Mucosa of descending colon (tissue), 3 donors: ENCODE measurements at regions not wholly inside any gene's neighbourhood (a gene's known extent, or its start where the extent isn't known, plus 50 kb on each side); places are given as distances from the start of the nearest gene placed in this dataset.
A peak's percentile ranks its signal among the peaks of the same experiment; 100 is the strongest.

Source experiments
- ATAC-seq: fragments of 200-7000 bp; cut with Tn5 transposase; one replicate; pipeline ENCODE4 v1.9.1; 2020; ENCODE audit warnings: mild to moderate bottlenecking, moderate library complexity
- DNase-seq, 3 donors: peaks; one replicate each; pipeline ENCODE4 v3.0.0-alpha.2; 2020
- H3K36me3 ChIP-seq: fragments of 200-600 bp; one replicate; pipeline ENCODE4 v1.8.0; 2021; ENCODE audit warnings: low read depth, mild to moderate bottlenecking
- H3K4me1 ChIP-seq: fragments of 200-600 bp; one replicate; pipeline ENCODE4 v1.8.0; 2021; ENCODE audit warnings: low read depth, mild to moderate bottlenecking
- H3K4me3 ChIP-seq: fragments of 200-600 bp; one replicate; pipeline ENCODE4 v1.8.0; 2021; ENCODE audit warnings: mild to moderate bottlenecking
- H3K9me3 ChIP-seq: fragments of 200-600 bp; one replicate; pipeline ENCODE4 v1.8.0; 2021; ENCODE audit warnings: mild to moderate bottlenecking
- intact Hi-C, 2 donors: fragments of 100-400 bp; cut with DNase I in 1 of 2; cut with micrococcal nuclease in 1 of 2; formaldehyde crosslinking; loops; one replicate each; pipeline versions ENCODE4 v1.11.0 to v1.11.1; 2022; cut with DNase I, micrococcal nuclease
- TF ChIP-seq, protein P1 (sequence below): fragments of 200-600 bp; IDR thresholded peaks from one replicate; pipeline ENCODE4 v1.8.0; 2022; ENCODE audit warnings: antibody characterized with exemption, mild to moderate bottlenecking
- donor health status: DM: no; HTN: no; CAD: no; lungs with moderate emphysema.
- donor health status: DM: no; HTN: no; CAD: no.
- donor health status: DM: no; HTN: yes; CAD: no.

GRCh38 chr20:19924255-19924654 lies 92.9 kb upstream of the NAA20 start:
- no peak overlapping the region for H3K4me3 ChIP-seq
- no peak for DNase-seq
- intact Hi-C loops, result no loop called here
- no peak for ATAC-seq
- peaks cover 15% of the 10 kb centered on the region for H3K4me1 ChIP-seq
- no peaks in the 10 kb centered on the region for H3K36me3 ChIP-seq
- no peaks in the 10 kb centered on the region for H3K9me3 ChIP-seq
- TF ChIP-seq, protein P1, sequence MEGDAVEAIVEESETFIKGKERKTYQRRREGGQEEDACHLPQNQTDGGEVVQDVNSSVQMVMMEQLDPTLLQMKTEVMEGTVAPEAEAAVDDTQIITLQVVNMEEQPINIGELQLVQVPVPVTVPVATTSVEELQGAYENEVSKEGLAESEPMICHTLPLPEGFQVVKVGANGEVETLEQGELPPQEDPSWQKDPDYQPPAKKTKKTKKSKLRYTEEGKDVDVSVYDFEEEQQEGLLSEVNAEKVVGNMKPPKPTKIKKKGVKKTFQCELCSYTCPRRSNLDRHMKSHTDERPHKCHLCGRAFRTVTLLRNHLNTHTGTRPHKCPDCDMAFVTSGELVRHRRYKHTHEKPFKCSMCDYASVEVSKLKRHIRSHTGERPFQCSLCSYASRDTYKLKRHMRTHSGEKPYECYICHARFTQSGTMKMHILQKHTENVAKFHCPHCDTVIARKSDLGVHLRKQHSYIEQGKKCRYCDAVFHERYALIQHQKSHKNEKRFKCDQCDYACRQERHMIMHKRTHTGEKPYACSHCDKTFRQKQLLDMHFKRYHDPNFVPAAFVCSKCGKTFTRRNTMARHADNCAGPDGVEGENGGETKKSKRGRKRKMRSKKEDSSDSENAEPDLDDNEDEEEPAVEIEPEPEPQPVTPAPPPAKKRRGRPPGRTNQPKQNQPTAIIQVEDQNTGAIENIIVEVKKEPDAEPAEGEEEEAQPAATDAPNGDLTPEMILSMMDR, result no peak

GRCh38 chr20:19926591-19926990 lies 90.6 kb upstream of the NAA20 start:
- ATAC-seq (no peak), DNase-seq (no peak)
- intact Hi-C loops, result no loop called here
- Histone ChIP-seq H3K4me1 (peaks cover 15% of the 10 kb centered on the region), H3K9me3 (no peaks in the 10 kb centered on the region), H3K4me3 (no peak overlapping the region), H3K36me3 (no peaks in the 10 kb centered on the region)
- TF ChIP-seq, protein P1, result no peak

DNA sequence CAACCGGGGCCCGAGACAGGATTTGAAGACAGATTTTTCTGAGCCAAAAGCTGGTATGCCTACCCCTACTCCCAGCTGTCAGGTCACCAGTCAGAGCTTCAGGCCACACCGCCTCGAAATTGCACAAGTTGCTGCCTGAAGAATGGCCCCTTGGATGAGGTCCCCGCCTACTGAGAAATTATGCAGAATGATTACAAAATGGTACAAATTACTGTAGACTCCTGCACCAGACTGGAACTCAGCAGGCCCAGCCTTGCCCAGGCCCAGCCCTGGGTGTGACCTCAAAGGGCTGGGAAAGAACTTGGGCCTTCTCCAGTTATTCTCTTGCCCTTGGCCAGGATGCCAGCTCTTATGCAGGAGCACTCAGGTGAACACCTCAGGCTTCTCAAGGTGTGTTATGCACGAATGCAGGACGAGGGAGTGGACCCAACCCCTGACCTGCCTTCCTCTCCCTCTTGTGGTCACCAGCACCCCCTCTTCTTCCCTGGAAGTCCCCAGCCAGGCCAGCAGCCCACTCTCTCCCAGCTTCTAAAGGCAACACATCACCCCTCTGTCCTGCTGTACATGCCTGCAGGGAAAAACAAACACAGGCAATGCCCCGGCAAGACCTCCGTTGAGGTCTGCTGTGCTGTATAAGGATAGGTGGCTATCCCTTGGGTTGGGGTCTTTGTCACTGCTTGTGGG lies 88.7 kb upstream of the NAA20 start:
- TF ChIP-seq, protein P1, result no peak
- ATAC-seq (peak; percentile 95), DNase-seq (peak; percentile 75 to 81 (median 75))
- intact Hi-C loops, result no loop called here
- Histone ChIP-seq H3K4me1 (peaks cover 16% of the 10 kb centered on the region), H3K4me3 (no peak overlapping the region), H3K36me3 (no peaks in the 10 kb centered on the region), H3K9me3 (no peaks in the 10 kb centered on the region)

GRCh38 chr20:19929012-19929360 lies 88.2 kb upstream of the NAA20 start:
- Histone ChIP-seq H3K36me3 (no peaks in the 10 kb centered on the region), H3K4me3 (no peak overlapping the region), H3K4me1 (peaks cover 21% of the 10 kb centered on the region), H3K9me3 (no peaks in the 10 kb centered on the region)
- DNase-seq, result no peak
- peak; percentile 4 for ATAC-seq
- intact Hi-C loops, result no loop called here
- TF ChIP-seq, protein P1, result no peak

- ATAC-seq, result no peak
- peaks cover 27% of the 10 kb centered on the region for H3K4me1 ChIP-seq
- TF ChIP-seq, protein P1, result no peak
Measured at GRCh38 chr20:19929481-19930145, 87.5 kb upstream of the NAA20 start.

More at GRCh38 chr20:19929481-19930145, 87.5 kb upstream of the NAA20 start:
- Histone ChIP-seq H3K36me3 (no peaks in the 10 kb centered on the region), H3K9me3 (no peaks in the 10 kb centered on the region), H3K4me3 (no peak overlapping the region)
- DNase-seq, result no peak
- intact Hi-C loops, result no loop called here
